ENCODE measurements at regions not wholly inside any gene's neighbourhood (a gene's known extent, or its start where the extent isn't known, plus 50 kb on each side); places are given as distances from the start of the nearest gene placed in this dataset.

DNA sequence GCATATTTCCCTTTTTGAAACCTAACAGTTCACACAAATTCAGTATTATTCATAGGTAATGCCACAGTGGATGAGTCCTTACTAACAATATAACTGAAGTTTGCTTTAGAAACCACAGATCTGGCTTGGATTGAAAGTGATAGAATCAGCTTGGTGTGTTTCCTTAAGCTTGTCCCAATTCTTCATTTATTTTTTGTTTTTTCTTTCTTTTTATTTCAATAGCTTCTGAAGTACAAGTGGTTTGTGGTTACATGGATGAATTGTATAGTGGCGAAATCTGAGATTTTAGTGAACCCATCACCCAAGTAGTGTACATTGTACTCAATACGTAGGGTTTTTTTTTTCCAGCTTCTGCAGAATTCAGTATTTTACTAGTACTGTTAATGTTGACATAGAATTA is 518.2 kb upstream of the SEMA3D start:
- H3K36me3 ChIP-seq (ENCODE audit: control insufficient read depth in 2 of 2, extremely low read depth in 1 of 2, insufficient read depth in 2 of 2, low read length in 2 of 2), result no peaks in the 10 kb centered on the region
- no peak overlapping the region for H2AFZ ChIP-seq (ENCODE audit: control insufficient read depth, low read length)
- no peaks in the 10 kb centered on the region for H3K9me3 ChIP-seq (ENCODE audit: control insufficient read depth, low read depth, low read length)
- H3K4me3 ChIP-seq (ENCODE audit: control insufficient read depth in 2 of 3, extremely low read depth in 1 of 3, insufficient read depth in 2 of 3, low read depth in 1 of 3, low read length in 3 of 3), result no peak overlapping the region
- no peak for FAIRE-seq
- no peaks in the 10 kb centered on the region for H4K20me1 ChIP-seq (ENCODE audit: control insufficient read depth, extremely low read depth, insufficient read depth, low read length)
- no peak overlapping the region for H3K27ac ChIP-seq (ENCODE audit: control insufficient read depth, insufficient read depth, low read length)
- H3K4me1 ChIP-seq (ENCODE audit: control insufficient read depth, extremely low read depth, insufficient read depth, low read length), result no peaks in the 10 kb centered on the region
- no peaks in the 10 kb centered on the region for H3K27me3 ChIP-seq (ENCODE audit: control insufficient read depth, extremely low read depth, insufficient read depth, low read length)
- DNase-seq (ENCODE audit: low read depth, low spot score), result no peak
- no peaks in the 10 kb centered on the region for H3K79me2 ChIP-seq (ENCODE audit: control insufficient read depth, insufficient read depth, low read length)
- no peak overlapping the region for H3K9ac ChIP-seq (ENCODE audit: control insufficient read depth, extremely low read depth, insufficient read depth, low read length)
- no peaks in the 10 kb centered on the region for H3K9me1 ChIP-seq (ENCODE audit: control insufficient read depth, extremely low read depth, insufficient read depth, low read length)
- dilution Hi-C loops (cut with MboI; ENCODE audit: extremely low pct_ligation_motif_present, low sequenced_read_pairs), result no loop called here
- no peak for TF ChIP-seq EZH2 (IDR thresholded peaks at IDR 0.05; ENCODE audit: low read length)
- TF ChIP-seq, protein P1, sequence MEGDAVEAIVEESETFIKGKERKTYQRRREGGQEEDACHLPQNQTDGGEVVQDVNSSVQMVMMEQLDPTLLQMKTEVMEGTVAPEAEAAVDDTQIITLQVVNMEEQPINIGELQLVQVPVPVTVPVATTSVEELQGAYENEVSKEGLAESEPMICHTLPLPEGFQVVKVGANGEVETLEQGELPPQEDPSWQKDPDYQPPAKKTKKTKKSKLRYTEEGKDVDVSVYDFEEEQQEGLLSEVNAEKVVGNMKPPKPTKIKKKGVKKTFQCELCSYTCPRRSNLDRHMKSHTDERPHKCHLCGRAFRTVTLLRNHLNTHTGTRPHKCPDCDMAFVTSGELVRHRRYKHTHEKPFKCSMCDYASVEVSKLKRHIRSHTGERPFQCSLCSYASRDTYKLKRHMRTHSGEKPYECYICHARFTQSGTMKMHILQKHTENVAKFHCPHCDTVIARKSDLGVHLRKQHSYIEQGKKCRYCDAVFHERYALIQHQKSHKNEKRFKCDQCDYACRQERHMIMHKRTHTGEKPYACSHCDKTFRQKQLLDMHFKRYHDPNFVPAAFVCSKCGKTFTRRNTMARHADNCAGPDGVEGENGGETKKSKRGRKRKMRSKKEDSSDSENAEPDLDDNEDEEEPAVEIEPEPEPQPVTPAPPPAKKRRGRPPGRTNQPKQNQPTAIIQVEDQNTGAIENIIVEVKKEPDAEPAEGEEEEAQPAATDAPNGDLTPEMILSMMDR (optimal IDR thresholded peaks at IDR 0.05 in 1 of 3, IDR thresholded peaks at IDR 0.05 in 1 of 3, conservative IDR thresholded peaks at IDR 0.05 in 1 of 3; ENCODE audit: extremely low read depth in 1 of 3, insufficient read depth in 2 of 3, low read length in 3 of 3), result no peak
- no peak overlapping the region for H3K4me2 ChIP-seq (ENCODE audit: control insufficient read depth, extremely low read depth, insufficient read depth, low read depth, low read length)

DNA sequence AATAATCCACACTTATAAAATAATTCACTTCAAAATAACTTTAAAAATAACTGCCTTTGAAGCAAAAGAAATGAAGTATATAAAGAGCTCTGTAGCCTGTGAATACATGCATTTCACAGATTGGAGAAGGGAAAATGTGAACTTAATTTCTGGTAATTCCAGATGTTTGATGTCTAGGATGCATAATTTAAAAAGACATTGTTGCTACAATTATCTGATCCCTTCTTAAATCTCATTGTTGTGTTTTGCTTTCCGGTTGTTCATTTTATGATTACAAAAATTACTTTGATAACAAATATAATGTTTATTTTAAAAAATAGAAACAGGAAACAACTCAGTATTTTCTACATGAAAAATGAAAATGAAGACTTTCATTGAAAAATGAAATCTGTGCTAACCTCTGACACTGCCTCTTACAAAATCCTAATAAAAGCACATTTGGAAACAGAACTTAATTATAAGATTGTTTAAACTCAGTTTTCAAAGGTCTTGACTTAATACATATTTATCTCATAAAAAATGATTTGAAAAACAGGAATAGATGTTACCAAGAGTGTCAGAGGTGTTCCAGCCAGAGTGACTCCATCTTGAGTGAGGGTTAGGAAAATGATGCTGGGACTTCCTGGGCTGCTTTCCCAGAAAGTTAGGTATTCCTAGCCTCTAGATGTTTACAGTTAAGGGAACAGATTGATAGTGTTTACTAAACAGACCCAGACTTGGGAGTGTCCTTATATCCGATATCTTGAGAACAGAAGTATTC is 516.6 kb upstream of the SEMA3D start:
- H2AFZ ChIP-seq (ENCODE audit: control insufficient read depth, low read length), result no peak overlapping the region
- H3K4me3 ChIP-seq (ENCODE audit: control insufficient read depth in 2 of 3, extremely low read depth in 1 of 3, insufficient read depth in 2 of 3, low read depth in 1 of 3, low read length in 3 of 3), result no peak overlapping the region
- H3K4me2 ChIP-seq (ENCODE audit: control insufficient read depth, extremely low read depth, insufficient read depth, low read depth, low read length), result no peak overlapping the region
- DNase-seq (ENCODE audit: low read depth, low spot score) (no peak), FAIRE-seq (no peak)
- dilution Hi-C loops (cut with MboI; ENCODE audit: extremely low pct_ligation_motif_present, low sequenced_read_pairs), result no loop called here
- no peaks in the 10 kb centered on the region for H3K79me2 ChIP-seq (ENCODE audit: control insufficient read depth, insufficient read depth, low read length)
- H3K27ac ChIP-seq (ENCODE audit: control insufficient read depth, insufficient read depth, low read length), result no peak overlapping the region
- no peaks in the 10 kb centered on the region for H3K9me1 ChIP-seq (ENCODE audit: control insufficient read depth, extremely low read depth, insufficient read depth, low read length)
- no peaks in the 10 kb centered on the region for H3K27me3 ChIP-seq (ENCODE audit: control insufficient read depth, extremely low read depth, insufficient read depth, low read length)
- TF ChIP-seq, protein P1 (optimal IDR thresholded peaks at IDR 0.05 in 1 of 3, IDR thresholded peaks at IDR 0.05 in 1 of 3, conservative IDR thresholded peaks at IDR 0.05 in 1 of 3; ENCODE audit: extremely low read depth in 1 of 3, insufficient read depth in 2 of 3, low read length in 3 of 3), result no peak
- no peak for TF ChIP-seq EZH2 (IDR thresholded peaks at IDR 0.05; ENCODE audit: low read length)
- no peaks in the 10 kb centered on the region for H3K36me3 ChIP-seq (ENCODE audit: control insufficient read depth in 2 of 2, extremely low read depth in 1 of 2, insufficient read depth in 2 of 2, low read length in 2 of 2)
- H4K20me1 ChIP-seq (ENCODE audit: control insufficient read depth, extremely low read depth, insufficient read depth, low read length), result no peaks in the 10 kb centered on the region
- no peaks in the 10 kb centered on the region for H3K9me3 ChIP-seq (ENCODE audit: control insufficient read depth, low read depth, low read length)
- H3K4me1 ChIP-seq (ENCODE audit: control insufficient read depth, extremely low read depth, insufficient read depth, low read length), result no peaks in the 10 kb centered on the region
- H3K9ac ChIP-seq (ENCODE audit: control insufficient read depth, extremely low read depth, insufficient read depth, low read length), result no peak overlapping the region

All from keratinocyte (primary cell).